A549 (cell line): ENCODE measurements at regions not wholly inside any gene's neighbourhood (a gene's known extent, or its start where the extent isn't known, plus 50 kb on each side); places are given as distances from the start of the nearest gene placed in this dataset.

ENCODE experiments used
- ATAC-seq, 2 experiments: fragments of 200-7000 bp in 1 of 2; fragments of >200 bp in 1 of 2; cut with Nextera tagmentation in 1 of 2; cut with Tn5 transposase in 1 of 2; 3 replicates each; pipeline versions ENCODE4 v1.8.0 to v1.9.1; 2018 to 2020; ENCODE audit warnings: mild to moderate bottlenecking in 1 of 2, moderate library complexity in 1 of 2
- CTCF ChIA-PET: fragments of 300-600 bp; sonication (Branson Sonifier 250); formaldehyde crosslinking; extraction: SDS; loops from one replicate; lab custom pipeline; 2021; ENCODE audit warnings: antibody characterized with exemption, inconsistent platforms; lab: Yijun Ruan, JAX
- POLR2A ChIA-PET: fragments of 350-600 bp; formaldehyde crosslinking; extraction: SDS; loops from one replicate; lab custom pipeline; 2021; ENCODE audit warnings: antibody characterized with exemption, inconsistent platforms; lab: Yijun Ruan, JAX
- DNase-seq, 2 experiments: peaks; one replicate each; pipeline versions ENCODE4 v3.0.0 to v3.0.0-alpha.2; 2011 to 2016; ENCODE audit warnings: low read depth in 1 of 2, low spot score in 1 of 2
- FAIRE-seq: peaks from 2 replicates; lab custom pipeline; 2011; peaks lifted over from hg19 to GRCh38; lab: Jason Lieb, UNC
- H3K27ac ChIP-seq, 2 experiments: fragments of >200 bp; sonication (Bioruptor Twin); formaldehyde crosslinking; 3 replicates each; pipeline ENCODE4 v1.5.1; 2016 to 2017
- H3K4me1 ChIP-seq: fragments of >200 bp; sonication (Bioruptor Twin); formaldehyde crosslinking; 3 replicates; pipeline ENCODE4 v1.6.1; 2016
- H3K4me2 ChIP-seq: fragments of >200 bp; sonication (Bioruptor Twin); formaldehyde crosslinking; 3 replicates; pipeline ENCODE4 v1.6.1; 2016
- H3K4me3 ChIP-seq: fragments of >200 bp; sonication (Bioruptor Twin); formaldehyde crosslinking; 3 replicates; pipeline ENCODE4 v1.5.1; 2016
- H3K9me3 ChIP-seq: fragments of >200 bp; sonication (Bioruptor Twin); formaldehyde crosslinking; 3 replicates; pipeline ENCODE4 v1.6.1; 2016
- BHLHE40 ChIP-seq: IDR thresholded peaks from 2 replicates; pipeline ENCODE4 v1.6.1; 2012; ENCODE audit warnings: low read depth, low read length, inconsistent platforms
- CHD2 ChIP-seq: fragments of 150-350 bp; IDR thresholded peaks from 2 replicates; pipeline ENCODE4 v1.6.1; 2014; ENCODE audit warnings: low read length; ENCODE audit not compliant: partially characterized antibody
- CHD4 ChIP-seq: fragments of 200-600 bp; sonication (generic); IDR thresholded peaks from 2 replicates; pipeline ENCODE4 v1.6.1; 2016; ENCODE audit warnings: antibody characterized with exemption, mild to moderate bottlenecking, borderline replicate concordance
- EHF ChIP-seq: fragments of 250-450 bp; sonication (Bioruptor Pico); IDR thresholded peaks from 2 replicates; pipeline ENCODE4 v1.5.0; 2020; ENCODE audit warnings: mild to moderate bottlenecking
- ESRRA ChIP-seq: fragments of 150-350 bp; IDR thresholded peaks from 2 replicates; pipeline ENCODE4 v1.6.1; 2014; ENCODE audit warnings: mild to moderate bottlenecking, low read length, borderline replicate concordance
- FOSB ChIP-seq: fragments of 250-450 bp; sonication (Bioruptor Pico); IDR thresholded peaks from 2 replicates; pipeline ENCODE4 v1.5.0; 2020; ENCODE audit warnings: mild to moderate bottlenecking, moderate library complexity
- FOXS1 ChIP-seq: fragments of 250-450 bp; sonication (Bioruptor Pico); IDR thresholded peaks from 2 replicates; pipeline ENCODE4 v1.5.0; 2020; ENCODE audit warnings: mild to moderate bottlenecking, moderate library complexity
- GATA3 ChIP-seq: IDR thresholded peaks from 2 replicates; pipeline ENCODE4 v1.6.1; 2012; ENCODE audit warnings: borderline replicate concordance
- HEYL ChIP-seq: fragments of 250-450 bp; sonication (Bioruptor Pico); IDR thresholded peaks from 2 replicates; pipeline ENCODE4 v1.8.0; 2021; ENCODE audit warnings: mild to moderate bottlenecking, moderate library complexity
- HOXA7 ChIP-seq: fragments of 250-450 bp; sonication (Bioruptor Pico); IDR thresholded peaks from 2 replicates; pipeline ENCODE4 v1.5.0; 2020; ENCODE audit warnings: mild to moderate bottlenecking, moderate library complexity
- JUNB ChIP-seq: fragments of >200 bp; sonication (Bioruptor Twin); formaldehyde crosslinking; IDR thresholded peaks from 2 replicates; pipeline ENCODE4 v1.6.1; 2016
- KDM5A ChIP-seq: fragments of 200-600 bp; sonication (generic); IDR thresholded peaks from 2 replicates; pipeline ENCODE4 v1.6.1; 2016; ENCODE audit warnings: antibody characterized with exemption, mild to moderate bottlenecking
- MYC ChIP-seq: IDR thresholded peaks from 2 replicates; pipeline ENCODE4 v1.6.1; 2012; ENCODE audit warnings: mild to moderate bottlenecking, inconsistent platforms, low read length, improper control_type of control experiment, borderline replicate concordance
- NR3C1 ChIP-seq: fragments of >200 bp; sonication (Bioruptor Twin); formaldehyde crosslinking; IDR thresholded peaks from 3 replicates; pipeline ENCODE4 v1.6.1; 2017
- PHF8 ChIP-seq: fragments of 200-600 bp; sonication (generic); IDR thresholded peaks from 2 replicates; pipeline ENCODE4 v1.6.1; 2016; ENCODE audit warnings: low read depth, mild to moderate bottlenecking, antibody characterized with exemption, moderate library complexity, borderline replicate concordance
- RAD21 ChIP-seq, 2 experiments: fragments of >200 bp in 1 of 2; sonication (Bioruptor Twin) in 1 of 2; formaldehyde crosslinking in 1 of 2; IDR thresholded peaks in 1 of 2; conservative IDR thresholded peaks in 1 of 2; 2 replicates in 1 of 2; 3 replicates in 1 of 2; pipeline ENCODE4 v1.6.1; 2012 to 2018; ENCODE audit warnings: inconsistent platforms in 1 of 2
- SMC3 ChIP-seq: fragments of >200 bp; sonication (Bioruptor Twin); formaldehyde crosslinking; IDR thresholded peaks from 3 replicates; pipeline ENCODE4 v1.6.1; 2018; ENCODE audit warnings: inconsistent platforms
- TFCP2L1 ChIP-seq: fragments of 250-450 bp; sonication (Bioruptor Pico); IDR thresholded peaks from 2 replicates; pipeline ENCODE4 v1.5.0; 2021; ENCODE audit warnings: mild to moderate bottlenecking
- ZC3H11A ChIP-seq: fragments of 450-650 bp; IDR thresholded peaks from 2 replicates; pipeline ENCODE4 v1.6.1; 2014; ENCODE audit warnings: antibody characterized with exemption, mild to moderate bottlenecking
- ZFP36 ChIP-seq: fragments of 450-650 bp; IDR thresholded peaks from 2 replicates; pipeline ENCODE4 v1.6.1; 2014; ENCODE audit warnings: borderline replicate concordance; ENCODE audit not compliant: partially characterized antibody
- WGBS: methylation state at CpG from one replicate; pipeline ENCODE4 v1.1.6; 2017; ENCODE audit errors: missing lambda C conversion rate; 5-methylcytosine and 5-hydroxymethylcytosine counted together
- TF ChIP-seq, protein P1 (sequence below): fragments of 250-450 bp; sonication (Bioruptor Pico); IDR thresholded peaks from 2 replicates; pipeline ENCODE4 v1.5.0; 2021; ENCODE audit warnings: mild to moderate bottlenecking, moderate library complexity, borderline replicate concordance
- TF ChIP-seq, protein P2 (sequence below): IDR thresholded peaks from 2 replicates; pipeline ENCODE4 v1.6.1; 2012; ENCODE audit warnings: low read depth, borderline replicate concordance
- TF ChIP-seq, protein P3 (sequence below): IDR thresholded peaks from 2 replicates; pipeline ENCODE4 v1.6.1; 2012
- TF ChIP-seq, protein P4 (sequence below): fragments of >200 bp; sonication (Bioruptor Twin); formaldehyde crosslinking; IDR thresholded peaks from 3 replicates; pipeline ENCODE4 v1.5.1; 2016
- TF ChIP-seq, protein P5 (sequence below): fragments of 250-450 bp; sonication (Bioruptor Pico); IDR thresholded peaks from 2 replicates; pipeline ENCODE4 v1.5.0; 2020; ENCODE audit warnings: low read depth, mild to moderate bottlenecking, moderate library complexity

DNA sequence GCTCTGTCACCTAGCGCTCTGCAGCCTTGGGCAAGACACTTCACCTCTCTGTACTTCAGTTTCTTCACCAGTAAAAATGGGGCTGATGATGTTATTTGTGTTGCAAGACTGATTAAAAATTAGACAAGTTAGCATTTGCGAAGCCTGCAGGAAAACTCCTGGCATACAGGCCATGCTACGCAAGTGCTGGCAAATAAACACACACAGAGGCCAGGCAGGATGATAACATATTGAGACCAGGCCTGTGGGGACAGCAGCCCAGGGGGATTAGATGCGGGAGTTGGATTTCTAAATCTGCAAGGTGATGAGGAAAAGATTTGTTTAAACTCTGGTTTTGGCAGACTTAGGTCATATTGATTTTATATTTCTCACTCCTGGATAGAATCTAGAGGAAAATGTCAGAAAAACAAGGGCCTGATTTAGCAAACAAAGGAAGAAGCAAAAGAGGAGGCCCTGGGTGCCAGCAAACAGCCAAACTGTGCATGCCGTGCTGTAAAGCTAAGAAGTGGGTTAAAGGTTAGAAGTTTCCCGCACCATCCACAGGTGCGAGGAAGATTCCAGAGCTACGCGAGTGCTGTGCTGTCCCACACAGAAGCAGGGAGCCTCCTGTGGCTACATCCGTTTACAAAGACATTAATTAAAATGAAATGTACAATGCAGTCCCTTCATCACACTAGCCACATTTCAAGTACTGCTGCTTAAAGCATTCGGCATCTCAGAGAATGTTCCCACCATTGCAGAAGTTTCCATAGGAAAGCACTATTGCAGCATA is 532.2 kb downstream of the NPHP4 start (continued):
- TF ChIP-seq ZFP36 = no peak
- TF ChIP-seq, all 56 proteins: peak for 0

DNA sequence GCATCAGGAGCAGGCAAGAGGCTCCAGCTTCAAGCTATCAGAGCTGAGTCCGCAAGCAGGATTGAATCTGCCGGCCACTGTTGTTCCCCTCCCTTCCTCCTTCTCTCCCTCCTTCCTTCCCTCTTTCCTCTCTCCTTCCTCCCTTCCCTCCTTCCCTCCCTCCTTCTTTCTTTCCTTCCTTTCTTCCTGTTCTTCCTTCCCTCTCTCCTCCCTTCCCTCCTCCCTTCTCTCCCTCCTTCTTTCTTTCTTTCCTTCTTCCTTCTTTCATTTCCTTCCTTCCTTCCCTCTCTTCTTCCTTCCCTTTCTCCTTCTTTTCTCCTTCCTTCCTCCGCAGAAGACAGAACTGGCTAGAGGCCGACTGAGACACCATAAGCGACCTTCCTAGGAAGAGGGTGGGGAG is 534.0 kb downstream of the NPHP4 start:
- Histone ChIP-seq H3K27ac (no peak overlapping the region), H3K4me1 (no peaks in the 10 kb centered on the region), H3K4me2 (no peak overlapping the region), H3K4me3 (no peak overlapping the region), H3K9me3 (no peaks in the 10 kb centered on the region)
- TF ChIP-seq GATA3 (no peak), EHF (CRISPR knock-in tag) (no peak), JUNB (no peak), CHD4 (no peak), NR3C1 (no peak), FOXS1 (CRISPR knock-in tag) (no peak)
- TF ChIP-seq, protein P1, sequence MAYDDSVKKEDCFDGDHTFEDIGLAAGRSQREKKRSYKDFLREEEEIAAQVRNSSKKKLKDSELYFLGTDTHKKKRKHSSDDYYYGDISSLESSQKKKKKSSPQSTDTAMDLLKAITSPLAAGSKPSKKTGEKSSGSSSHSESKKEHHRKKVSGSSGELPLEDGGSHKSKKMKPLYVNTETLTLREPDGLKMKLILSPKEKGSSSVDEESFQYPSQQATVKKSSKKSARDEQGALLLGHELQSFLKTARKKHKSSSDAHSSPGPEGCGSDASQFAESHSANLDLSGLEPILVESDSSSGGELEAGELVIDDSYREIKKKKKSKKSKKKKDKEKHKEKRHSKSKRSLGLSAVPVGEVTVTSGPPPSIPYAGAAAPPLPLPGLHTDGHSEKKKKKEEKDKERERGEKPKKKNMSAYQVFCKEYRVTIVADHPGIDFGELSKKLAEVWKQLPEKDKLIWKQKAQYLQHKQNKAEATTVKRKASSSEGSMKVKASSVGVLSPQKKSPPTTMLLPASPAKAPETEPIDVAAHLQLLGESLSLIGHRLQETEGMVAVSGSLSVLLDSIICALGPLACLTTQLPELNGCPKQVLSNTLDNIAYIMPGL = no peak
- TF ChIP-seq, protein P2, sequence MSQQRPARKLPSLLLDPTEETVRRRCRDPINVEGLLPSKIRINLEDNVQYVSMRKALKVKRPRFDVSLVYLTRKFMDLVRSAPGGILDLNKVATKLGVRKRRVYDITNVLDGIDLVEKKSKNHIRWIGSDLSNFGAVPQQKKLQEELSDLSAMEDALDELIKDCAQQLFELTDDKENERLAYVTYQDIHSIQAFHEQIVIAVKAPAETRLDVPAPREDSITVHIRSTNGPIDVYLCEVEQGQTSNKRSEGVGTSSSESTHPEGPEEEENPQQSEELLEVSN = no peak
- TF ChIP-seq, protein P3, sequence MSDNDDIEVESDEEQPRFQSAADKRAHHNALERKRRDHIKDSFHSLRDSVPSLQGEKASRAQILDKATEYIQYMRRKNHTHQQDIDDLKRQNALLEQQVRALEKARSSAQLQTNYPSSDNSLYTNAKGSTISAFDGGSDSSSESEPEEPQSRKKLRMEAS = no peak
- TF ChIP-seq, protein P4, sequence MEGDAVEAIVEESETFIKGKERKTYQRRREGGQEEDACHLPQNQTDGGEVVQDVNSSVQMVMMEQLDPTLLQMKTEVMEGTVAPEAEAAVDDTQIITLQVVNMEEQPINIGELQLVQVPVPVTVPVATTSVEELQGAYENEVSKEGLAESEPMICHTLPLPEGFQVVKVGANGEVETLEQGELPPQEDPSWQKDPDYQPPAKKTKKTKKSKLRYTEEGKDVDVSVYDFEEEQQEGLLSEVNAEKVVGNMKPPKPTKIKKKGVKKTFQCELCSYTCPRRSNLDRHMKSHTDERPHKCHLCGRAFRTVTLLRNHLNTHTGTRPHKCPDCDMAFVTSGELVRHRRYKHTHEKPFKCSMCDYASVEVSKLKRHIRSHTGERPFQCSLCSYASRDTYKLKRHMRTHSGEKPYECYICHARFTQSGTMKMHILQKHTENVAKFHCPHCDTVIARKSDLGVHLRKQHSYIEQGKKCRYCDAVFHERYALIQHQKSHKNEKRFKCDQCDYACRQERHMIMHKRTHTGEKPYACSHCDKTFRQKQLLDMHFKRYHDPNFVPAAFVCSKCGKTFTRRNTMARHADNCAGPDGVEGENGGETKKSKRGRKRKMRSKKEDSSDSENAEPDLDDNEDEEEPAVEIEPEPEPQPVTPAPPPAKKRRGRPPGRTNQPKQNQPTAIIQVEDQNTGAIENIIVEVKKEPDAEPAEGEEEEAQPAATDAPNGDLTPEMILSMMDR = no peak
- TF ChIP-seq, protein P5, sequence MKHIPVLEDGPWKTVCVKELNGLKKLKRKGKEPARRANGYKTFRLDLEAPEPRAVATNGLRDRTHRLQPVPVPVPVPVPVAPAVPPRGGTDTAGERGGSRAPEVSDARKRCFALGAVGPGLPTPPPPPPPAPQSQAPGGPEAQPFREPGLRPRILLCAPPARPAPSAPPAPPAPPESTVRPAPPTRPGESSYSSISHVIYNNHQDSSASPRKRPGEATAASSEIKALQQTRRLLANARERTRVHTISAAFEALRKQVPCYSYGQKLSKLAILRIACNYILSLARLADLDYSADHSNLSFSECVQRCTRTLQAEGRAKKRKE (CRISPR knock-in tag) = no peak
- FAIRE-seq (no peak), ATAC-seq (no peak), DNase-seq (no peak)
- 17% methylated on average over 5 of the region's 5 CpGs for WGBS
- ChIA-PET POLR2A (no interaction called here), CTCF (no interaction called here)

DNA sequence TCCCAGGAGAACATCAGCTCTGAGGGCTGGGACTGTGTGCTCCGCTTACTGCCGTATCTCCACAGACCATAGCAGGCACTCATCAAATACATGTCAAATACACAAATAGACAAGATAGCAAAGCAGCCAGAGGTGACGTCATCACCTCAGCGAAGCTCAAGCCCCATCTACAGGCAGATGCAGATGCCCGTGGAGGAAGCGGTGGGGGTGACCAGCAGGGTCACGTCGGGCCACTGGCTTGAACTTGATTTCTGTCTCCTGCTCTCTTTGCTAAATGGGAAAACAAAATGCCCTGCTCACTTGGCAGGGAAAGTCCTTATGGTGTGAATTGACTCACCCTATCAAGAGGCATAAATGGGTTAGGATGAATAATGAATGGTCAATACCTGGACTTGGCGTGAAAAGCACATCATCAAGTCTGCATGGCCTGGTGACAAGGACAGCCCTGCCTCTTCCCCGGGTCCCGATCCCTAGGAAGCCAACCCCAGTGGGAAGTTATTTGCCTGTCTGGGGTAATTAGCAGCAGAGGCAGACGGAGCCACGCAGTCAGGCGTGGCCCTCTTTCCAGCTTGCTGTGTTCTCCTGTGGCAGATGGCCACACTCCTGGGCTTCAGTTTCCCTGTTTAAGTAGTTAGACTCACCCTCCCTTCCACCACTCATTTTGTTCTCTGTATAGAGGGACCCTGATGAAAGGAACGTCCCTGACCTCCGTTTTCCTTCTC is 536.0 kb downstream of the NPHP4 start:
- TF ChIP-seq SMC3 = no peak
- TF ChIP-seq, protein P2 = no peak
- WGBS = 56% methylated on average over 10 of the region's 16 CpGs
- H3K27ac ChIP-seq = no peak overlapping the region
- CTCF ChIA-PET = no interaction called here
- no peak for DNase-seq
- H3K4me3 ChIP-seq = no peak overlapping the region
- H3K4me2 ChIP-seq = no peak overlapping the region
- no peak for FAIRE-seq
- no peak for ATAC-seq
- no peaks in the 10 kb centered on the region for H3K4me1 ChIP-seq
- POLR2A ChIA-PET = no interaction called here
- H3K9me3 ChIP-seq = no peaks in the 10 kb centered on the region

DNA sequence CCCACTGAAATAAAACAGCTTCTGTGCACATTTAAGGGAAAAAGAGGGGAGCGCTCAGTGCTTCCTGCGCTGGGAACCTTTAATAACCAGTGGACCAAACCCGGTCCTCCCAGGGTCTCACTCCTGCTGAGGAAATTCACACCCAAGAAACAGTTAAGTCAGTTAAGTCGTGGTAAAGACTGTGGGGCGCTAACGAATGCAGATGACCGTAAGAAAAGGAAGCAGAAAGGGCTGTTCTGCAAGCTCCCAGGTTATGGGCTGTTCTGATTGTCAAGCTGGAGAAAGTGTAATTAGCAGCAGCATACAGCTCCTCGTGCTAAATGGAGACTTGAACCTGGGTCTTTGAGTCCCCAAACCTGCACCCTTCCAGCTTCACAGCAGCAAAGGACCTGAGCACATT is 536.6 kb downstream of the NPHP4 start:
- DNase-seq (no peak), FAIRE-seq (no peak), ATAC-seq (no peak)
- Histone ChIP-seq H3K4me3 (no peak overlapping the region), H3K4me1 (no peaks in the 10 kb centered on the region), H3K9me3 (no peaks in the 10 kb centered on the region), H3K4me2 (no peak overlapping the region), H3K27ac (no peak overlapping the region)
- ChIA-PET POLR2A (no interaction called here), CTCF (no interaction called here)
- WGBS = 33% methylated on average over 8 of the region's 8 CpGs
- no peak for TF ChIP-seq FOSB (CRISPR knock-in tag)
- TF ChIP-seq HOXA7 (CRISPR knock-in tag) = no peak
- TF ChIP-seq, protein P2 = no peak
- no peak for TF ChIP-seq RAD21 (conservative IDR thresholded peaks at IDR 0.05 in 1 of 2, IDR thresholded peaks at IDR 0.05 in 1 of 2)
- TF ChIP-seq ZC3H11A = no peak
- no peak for TF ChIP-seq KDM5A
- no peak for TF ChIP-seq CHD2
- TF ChIP-seq MYC = no peak
- no peak for TF ChIP-seq HEYL (CRISPR knock-in tag)
- no peak for TF ChIP-seq PHF8
- no peak for TF ChIP-seq ESRRA
- TF ChIP-seq BHLHE40 = no peak
- no peak for TF ChIP-seq TFCP2L1
